H4 (cell line): ENCODE measurements at regions not wholly inside any gene's neighbourhood (a gene's known extent, or its start where the extent isn't known, plus 50 kb on each side); places are given as distances from the start of the nearest gene placed in this dataset.
A peak's percentile ranks its signal among the peaks of the same experiment; 100 is the strongest.

Source experiments
- DNase-seq: peaks from one replicate; pipeline ENCODE4 v3.0.0-alpha.2; 2015; ENCODE audit warnings: low spot score

GRCh38 chr6:123127807-123128206 lies 131.8 kb downstream of the CLVS2 start:
- peak; percentile 3 for DNase-seq

- DNase-seq, result no peak
These were observed 154.0 kb downstream of the CLVS2 start for GRCh38 chr6:123150076-123150475.

- no peak for DNase-seq
These were observed 163.8 kb downstream of the CLVS2 start for GRCh38 chr6:123159861-123160260.
